GM10248 (cell line): ENCODE measurements at regions not wholly inside any gene's neighbourhood (a gene's known extent, or its start where the extent isn't known, plus 50 kb on each side); places are given as distances from the start of the nearest gene placed in this dataset.

Experiments
- CTCF ChIA-PET: fragments of 300-600 bp; sonication (Branson Sonifier 250); formaldehyde crosslinking; extraction: SDS; loops from one replicate; lab custom pipeline; 2021; ENCODE audit warnings: antibody characterized with exemption; lab: Yijun Ruan, JAX
- POLR2A ChIA-PET: fragments of 350-650 bp; sonication (Branson Sonifier 250); formaldehyde crosslinking; extraction: SDS; loops from one replicate; lab custom pipeline; 2020; ENCODE audit warnings: antibody characterized with exemption; lab: Yijun Ruan, JAX
- DNase-seq: peaks from one replicate; pipeline ENCODE4 v3.0.0; 2012; ENCODE audit errors: extremely low spot score
- CTCF ChIP-seq: IDR thresholded peaks from 2 replicates; pipeline ENCODE4 v1.5.1; 2012; ENCODE audit warnings: mild to moderate bottlenecking, low read depth; ENCODE audit errors: extremely low read depth, missing control alignments, control extremely low read depth

GRCh38 chr17:79280010-79280409 is 205.4 kb downstream of the ENGASE start:
- ChIA-PET POLR2A (no interaction called here), CTCF (interaction anchor here (1.3 kb wide), 1 partner anchor 11 kb away, joined by 3 read pairs; no protein-coding TSS in a partner anchor)
- TF ChIP-seq CTCF: no peak
- no peak for DNase-seq

GRCh38 chr17:79279320-79279719 is 204.7 kb downstream of the ENGASE start:
- TF ChIP-seq CTCF: no peak
- DNase-seq: no peak
- POLR2A ChIA-PET: no interaction called here
- CTCF ChIA-PET: no interaction called here

- CTCF ChIA-PET: interaction anchor here (0.5 to 1.2 kb wide), 3 partner anchors 8 to 704 kb away, joined by 3 read pairs; no protein-coding TSS in a partner anchor
- POLR2A ChIA-PET: no interaction called here
- no peak for TF ChIP-seq CTCF
- no peak for DNase-seq
Observed at GRCh38 chr17:79276821-79277220, 202.2 kb downstream of the ENGASE start.

- TF ChIP-seq CTCF: no peak
- POLR2A ChIA-PET: no interaction called here
- DNase-seq: no peak
- CTCF ChIA-PET: interaction anchor here (1.0 kb wide), 1 partner anchor 23 kb away, joined by 3 read pairs; no protein-coding TSS in a partner anchor
Observed at GRCh38 chr17:79273660-79274059, 199.0 kb downstream of the ENGASE start.

GRCh38 chr17:79272666-79273219 is 198.1 kb downstream of the ENGASE start:
- CTCF ChIA-PET: no interaction called here
- DNase-seq: no peak
- POLR2A ChIA-PET: no interaction called here
- TF ChIP-seq CTCF: no peak

GRCh38 chr17:79272220-79272619 is 197.6 kb downstream of the ENGASE start:
- CTCF ChIA-PET: no interaction called here
- TF ChIP-seq CTCF: no peak

More at GRCh38 chr17:79272220-79272619, 197.6 kb downstream of the ENGASE start:
- DNase-seq: no peak
- POLR2A ChIA-PET: no interaction called here
